Transverse colon (tissue), 4 donors: ENCODE measurements at regions not wholly inside any gene's neighbourhood (a gene's known extent, or its start where the extent isn't known, plus 50 kb on each side); places are given as distances from the start of the nearest gene placed in this dataset.

Experiments
- DNase-seq: peaks from one replicate; pipeline ENCODE4 v3.0.0-alpha.2; 2019
- H3K27ac ChIP-seq, 4 donors: fragments of 200-600 bp; sonication (generic); 2 replicates each; pipeline ENCODE4 v1.5.1; 2016 to 2018; ENCODE audit warnings: inconsistent platforms in 4 of 4
- H3K27me3 ChIP-seq: fragments of 200-600 bp; sonication (generic); 2 replicates; pipeline ENCODE4 v1.5.1; 2017; ENCODE audit warnings: inconsistent platforms
- H3K36me3 ChIP-seq, 4 donors: fragments of 200-600 bp; sonication (generic); 2 replicates each; pipeline ENCODE4 v1.5.1; 2017 to 2019; ENCODE audit warnings: inconsistent platforms in 4 of 4
- H3K4me1 ChIP-seq, 4 donors: fragments of 200-600 bp; sonication (generic); 2 replicates each; pipeline ENCODE4 v1.5.1; 2017 to 2020; ENCODE audit warnings: inconsistent platforms in 4 of 4
- H3K4me3 ChIP-seq, 4 donors: fragments of 200-600 bp; sonication (generic); 1 replicate in 1 of 4; 2 replicates in 3 of 4; pipeline versions ENCODE4 v1.5.1 to v1.6.1; 2017 to 2019; ENCODE audit warnings: inconsistent platforms in 4 of 4
- H3K9me3 ChIP-seq, 2 donors: fragments of 200-600 bp; sonication (generic); 2 replicates each; pipeline ENCODE4 v1.5.1; 2017 to 2019; ENCODE audit warnings: inconsistent platforms in 2 of 2
- CTCF ChIP-seq, 5 experiments: fragments of 200-600 bp in 3 of 5; fragments of 450-650 bp in 2 of 5; sonication (generic) in 3 of 5; IDR thresholded peaks; 1 replicate in 2 of 5; 2 replicates in 3 of 5; pipeline ENCODE4 v1.5.1; 2016 to 2017; ENCODE audit warnings: antibody characterized with exemption in 5 of 5, inconsistent platforms in 3 of 5, mild to moderate bottlenecking in 2 of 5, moderate library complexity in 1 of 5
- EP300 ChIP-seq: sonication (generic); formaldehyde crosslinking; IDR thresholded peaks from one replicate; pipeline ENCODE4 v1.6.1; 2017; ENCODE audit warnings: antibody characterized with exemption, low read depth
- POLR2A ChIP-seq: fragments of 450-650 bp; IDR thresholded peaks from one replicate; pipeline ENCODE4 v1.6.1; 2016; ENCODE audit warnings: antibody characterized with exemption, mild to moderate bottlenecking, moderate library complexity
- POLR2AphosphoS5 ChIP-seq, 3 donors: sonication (generic); formaldehyde crosslinking; IDR thresholded peaks; one replicate each; pipeline ENCODE4 v1.6.1; 2016; ENCODE audit warnings: antibody characterized with exemption in 3 of 3
- WGBS, 2 donors: methylation state at CpG; one replicate each; pipeline ENCODE4 v1.1.5; 2018; ENCODE audit warnings: low coverage in 1 of 2; 5-methylcytosine and 5-hydroxymethylcytosine counted together
- in situ Hi-C, 4 donors: fragments of 200-750 bp; cut with MboI; loops; one replicate each; pipeline versions ENCODE4 v1.15.0 to v1.15.1; 2017; ENCODE audit warnings: low sequenced_read_pairs in 3 of 4, low pct_ligation_motif_present in 1 of 4, low pct_unique_long_range_greater_than_20kb in 1 of 4
- intact Hi-C: fragments of 100-400 bp; cut with DNase I; formaldehyde crosslinking; loops from one replicate; pipeline ENCODE4 v1.15.1; 2023; ENCODE audit warnings: low total_unique reads

- intact Hi-C loops: no loop called here
Observed at GRCh38 chr12:127383281-127383680, 883.7 kb upstream of the TMEM132C start.

GRCh38 chr12:127386723-127387122 is 880.2 kb upstream of the TMEM132C start:
- no peak overlapping the region for H3K4me3 ChIP-seq
- peaks cover 5% of the 10 kb centered on the region for H3K27me3 ChIP-seq
- no peaks in the 10 kb centered on the region for H3K36me3 ChIP-seq
- intact Hi-C loops: no loop called here
- H3K4me1 ChIP-seq: no peaks in the 10 kb centered on the region
- in situ Hi-C loops: loop anchor here in 1 of 4 donors (25.0 kb wide), 1 partner anchor 274 kb away; no protein-coding TSS in a partner anchor
- H3K9me3 ChIP-seq: no peaks in the 10 kb centered on the region
- no peak overlapping the region for H3K27ac ChIP-seq
- TF ChIP-seq POLR2AphosphoS5 (IDR thresholded peaks at IDR 0.05): no peak
- WGBS, 2 donors: 81 to 82% methylated on average over 5 of the region's 5 CpGs
- no peak for DNase-seq

More at GRCh38 chr12:127383281-127383680, 883.7 kb upstream of the TMEM132C start:
- H3K4me3 ChIP-seq: no peak overlapping the region
- 40 to 43% methylated on average over 1 to 8 of the region's 8 CpGs for WGBS, 2 donors
- peaks cover 0 to 6% (median 5%) of the 10 kb centered on the region in 4 donors for H3K4me1 ChIP-seq
- no peak overlapping the region for H3K27ac ChIP-seq
- H3K9me3 ChIP-seq: no peaks in the 10 kb centered on the region
- no peak for DNase-seq
- no peak for TF ChIP-seq POLR2A
- in situ Hi-C loops: loop anchor here in 1 of 4 donors (25.0 kb wide), 1 partner anchor 271 kb away; no protein-coding TSS in a partner anchor
- peaks cover 8% of the 10 kb centered on the region for H3K27me3 ChIP-seq
- no peaks in the 10 kb centered on the region for H3K36me3 ChIP-seq

- DNase-seq: no peak
- TF ChIP-seq CTCF (IDR thresholded peaks at IDR 0.05) (no peak), POLR2AphosphoS5 (IDR thresholded peaks at IDR 0.05) (no peak), POLR2A (no peak), EP300 (no peak)
- H3K27me3 ChIP-seq: peaks cover 5% of the 10 kb centered on the region
- H3K4me1 ChIP-seq: no peaks in the 10 kb centered on the region
- WGBS, 2 donors: 79% methylated on average over 7 of the region's 7 CpGs; no CpG with 5 or more reads in 1 of the 2 donors
- no peak overlapping the region for H3K4me3 ChIP-seq
- no peaks in the 10 kb centered on the region for H3K36me3 ChIP-seq
- intact Hi-C loops: no loop called here
- H3K27ac ChIP-seq: no peak overlapping the region
- in situ Hi-C loops: loop anchor here in 1 of 4 donors (25.0 kb wide), 1 partner anchor 277 kb away; no protein-coding TSS in a partner anchor
- no peaks in the 10 kb centered on the region for H3K9me3 ChIP-seq
Observed at GRCh38 chr12:127388985-127389384, 878.0 kb upstream of the TMEM132C start.

- TF ChIP-seq POLR2A: no peak
- no peak for TF ChIP-seq EP300
- no peak for TF ChIP-seq POLR2AphosphoS5 (IDR thresholded peaks at IDR 0.05)
- no peak for TF ChIP-seq CTCF (IDR thresholded peaks at IDR 0.05)
- Histone ChIP-seq H3K9me3 (no peaks in the 10 kb centered on the region), H3K36me3 (no peaks in the 10 kb centered on the region), H3K27ac (no peak overlapping the region), H3K27me3 (peaks cover 5% of the 10 kb centered on the region), H3K4me1 (no peaks in the 10 kb centered on the region), H3K4me3 (no peak overlapping the region)
- DNase-seq: no peak
- intact Hi-C loops: no loop called here
- in situ Hi-C loops: loop anchor here in 1 of 4 donors (25.0 kb wide), 1 partner anchor 278 kb away; no protein-coding TSS in a partner anchor
- 16% methylated on average over 2 of the region's 2 CpGs; no CpG with 5 or more reads in 1 of the 2 donors for WGBS, 2 donors
Observed at GRCh38 chr12:127389923-127390322, 877.0 kb upstream of the TMEM132C start.

GRCh38 chr12:127393465-127393864 is 873.5 kb upstream of the TMEM132C start:
- Histone ChIP-seq H3K27me3 (no peaks in the 10 kb centered on the region), H3K4me1 (no peaks in the 10 kb centered on the region), H3K36me3 (no peaks in the 10 kb centered on the region), H3K9me3 (no peaks in the 10 kb centered on the region), H3K27ac (no peak overlapping the region), H3K4me3 (no peak overlapping the region)
- in situ Hi-C loops: loop anchor here in 1 of 4 donors (25.0 kb wide), 1 partner anchor 281 kb away; no protein-coding TSS in a partner anchor
- intact Hi-C loops: no loop called here
- WGBS, 2 donors: 30 to 63% methylated on average over 2 to 4 of the region's 4 CpGs
- TF ChIP-seq EP300: no peak
- TF ChIP-seq POLR2A: no peak
- TF ChIP-seq POLR2AphosphoS5 (IDR thresholded peaks at IDR 0.05): no peak
- TF ChIP-seq CTCF (IDR thresholded peaks at IDR 0.05): no peak
- DNase-seq: no peak
